Loucy (cell line): ENCODE measurements at regions not wholly inside any gene's neighbourhood (a gene's known extent, or its start where the extent isn't known, plus 50 kb on each side); places are given as distances from the start of the nearest gene placed in this dataset.

Experiments used
- H2AFZ ChIP-seq: fragments of 200-600 bp; sonication (generic); 2 replicates; pipeline ENCODE4 v1.6.0; 2016; ENCODE audit warnings: antibody characterized with exemption, mild to moderate bottlenecking, low read length, moderate library complexity
- H3F3A ChIP-seq: fragments of 200-600 bp; 2 replicates; pipeline ENCODE4 v1.6.0; 2016; ENCODE audit warnings: antibody characterized with exemption, low read depth, mild to moderate bottlenecking
- H3K27me3 ChIP-seq: fragments of 200-600 bp; sonication (generic); 2 replicates; pipeline ENCODE4 v1.6.1; 2014; ENCODE audit warnings: low read length, mild to moderate bottlenecking; ENCODE audit not compliant: insufficient read depth, poor library complexity, severe bottlenecking
- H3K36me3 ChIP-seq: fragments of 200-600 bp; sonication (generic); 2 replicates; pipeline ENCODE4 v1.6.1; 2016; ENCODE audit warnings: low read length; ENCODE audit not compliant: insufficient read depth
- H3K4me1 ChIP-seq: fragments of 200-600 bp; sonication (generic); 2 replicates; pipeline ENCODE4 v1.5.1; 2014; ENCODE audit warnings: low read length, mild to moderate bottlenecking; ENCODE audit not compliant: insufficient read depth, poor library complexity, severe bottlenecking
- H3K4me2 ChIP-seq: fragments of 200-600 bp; sonication (generic); 2 replicates; pipeline ENCODE4 v1.6.0; 2014; ENCODE audit warnings: antibody characterized with exemption, low read length, low read depth, mild to moderate bottlenecking; ENCODE audit not compliant: poor library complexity, severe bottlenecking
- H3K4me3 ChIP-seq: fragments of 200-600 bp; sonication (generic); 2 replicates; pipeline ENCODE4 v1.5.1; 2014; ENCODE audit warnings: low read length, mild to moderate bottlenecking, mixed read lengths; ENCODE audit not compliant: poor library complexity, severe bottlenecking
- H3K79me2 ChIP-seq: fragments of 200-600 bp; sonication (generic); 2 replicates; pipeline ENCODE4 v1.6.1; 2014; ENCODE audit warnings: low read length; ENCODE audit not compliant: insufficient read depth
- H3K9ac ChIP-seq: fragments of 200-600 bp; sonication (generic); 2 replicates; pipeline ENCODE4 v1.6.0; 2014; ENCODE audit warnings: mild to moderate bottlenecking, low read depth, low read length, moderate library complexity; ENCODE audit not compliant: poor library complexity, severe bottlenecking
- H3K9me2 ChIP-seq: fragments of 200-600 bp; sonication (generic); replicated peaks from 2 replicates; pipeline ENCODE4 v1.6.1; 2016; ENCODE audit warnings: low read depth, low read length, mixed read lengths
- H3K9me3 ChIP-seq: fragments of 200-600 bp; sonication (generic); 2 replicates; pipeline ENCODE4 v1.6.1; 2014; ENCODE audit warnings: mild to moderate bottlenecking, antibody characterized with exemption, low read length, low read depth; ENCODE audit not compliant: insufficient read depth
- H4K20me1 ChIP-seq: fragments of 200-600 bp; sonication (generic); 2 replicates; pipeline ENCODE4 v1.6.0; 2014; ENCODE audit warnings: antibody characterized with exemption, low read length, mild to moderate bottlenecking; ENCODE audit not compliant: insufficient read depth, poor library complexity, severe bottlenecking
- CTCF ChIP-seq: fragments of 200-600 bp; sonication (generic); conservative IDR thresholded peaks from 2 replicates; pipeline ENCODE4 v1.5.1; 2014; ENCODE audit warnings: mild to moderate bottlenecking, antibody characterized with exemption, low read length
- EZH2phosphoT487 ChIP-seq: fragments of 200-600 bp; IDR thresholded peaks from 2 replicates; pipeline ENCODE4 v1.6.1; 2018; ENCODE audit warnings: antibody characterized with exemption, mild to moderate bottlenecking, moderate library complexity, borderline replicate concordance

GRCh38 chr1:239826736-239827135 is 264.9 kb upstream of the FMN2 start:
- H3K9me3 ChIP-seq, result no peaks in the 10 kb centered on the region
- H3K4me3 ChIP-seq, result no peak overlapping the region
- H4K20me1 ChIP-seq, result no peaks in the 10 kb centered on the region
- H3F3A ChIP-seq, result no peaks in the 10 kb centered on the region
- no peak overlapping the region for H3K4me2 ChIP-seq
- no peak overlapping the region for H2AFZ ChIP-seq
- no peak overlapping the region for H3K9ac ChIP-seq
- no peaks in the 10 kb centered on the region for H3K9me2 ChIP-seq
- no peaks in the 10 kb centered on the region for H3K36me3 ChIP-seq
- no peaks in the 10 kb centered on the region for H3K79me2 ChIP-seq
- TF ChIP-seq EZH2phosphoT487 (no peak), CTCF (no peak)
- H3K4me1 ChIP-seq, result no peaks in the 10 kb centered on the region
- H3K27me3 ChIP-seq, result no peaks in the 10 kb centered on the region

- no peaks in the 10 kb centered on the region for H4K20me1 ChIP-seq
- no peaks in the 10 kb centered on the region for H3K36me3 ChIP-seq
- H3K9me2 ChIP-seq, result no peaks in the 10 kb centered on the region
- no peak overlapping the region for H2AFZ ChIP-seq
- H3K4me1 ChIP-seq, result no peaks in the 10 kb centered on the region
- no peak overlapping the region for H3K9ac ChIP-seq
- no peaks in the 10 kb centered on the region for H3K9me3 ChIP-seq
- H3K4me2 ChIP-seq, result no peak overlapping the region
- H3F3A ChIP-seq, result no peaks in the 10 kb centered on the region
- no peaks in the 10 kb centered on the region for H3K79me2 ChIP-seq
- no peaks in the 10 kb centered on the region for H3K27me3 ChIP-seq
- H3K4me3 ChIP-seq, result no peak overlapping the region
- TF ChIP-seq CTCF (no peak), EZH2phosphoT487 (no peak)
Measured at GRCh38 chr1:239829535-239829934, 262.1 kb upstream of the FMN2 start.

GRCh38 chr1:239831577-239832355 is 259.9 kb upstream of the FMN2 start:
- no peaks in the 10 kb centered on the region for H4K20me1 ChIP-seq
- H3K9ac ChIP-seq, result no peak overlapping the region
- no peaks in the 10 kb centered on the region for H3K9me2 ChIP-seq
- H3K4me3 ChIP-seq, result no peak overlapping the region
- H3F3A ChIP-seq, result no peaks in the 10 kb centered on the region
- no peaks in the 10 kb centered on the region for H3K9me3 ChIP-seq
- H3K79me2 ChIP-seq, result no peaks in the 10 kb centered on the region
- no peaks in the 10 kb centered on the region for H3K4me1 ChIP-seq
- no peaks in the 10 kb centered on the region for H3K27me3 ChIP-seq
- TF ChIP-seq CTCF (no peak), EZH2phosphoT487 (no peak)
- no peak overlapping the region for H3K4me2 ChIP-seq
- no peak overlapping the region for H2AFZ ChIP-seq
- H3K36me3 ChIP-seq, result no peaks in the 10 kb centered on the region
